Vagina (tissue), 2 donors: ENCODE measurements at regions not wholly inside any gene's neighbourhood (a gene's known extent, or its start where the extent isn't known, plus 50 kb on each side); places are given as distances from the start of the nearest gene placed in this dataset.
A peak's percentile ranks its signal among the peaks of the same experiment; 100 is the strongest.

Source experiments
- DNase-seq, 2 donors: peaks; one replicate each; pipeline ENCODE4 v3.0.0-alpha.2; 2017; ENCODE audit errors: extremely low spot score in 2 of 2
- H3K27ac ChIP-seq: fragments of 200-600 bp; sonication (generic); one replicate; pipeline ENCODE4 v1.5.1; 2019
- H3K27me3 ChIP-seq: fragments of 200-600 bp; sonication (generic); one replicate; pipeline ENCODE4 v1.5.1; 2019
- H3K36me3 ChIP-seq, 2 donors: fragments of 200-600 bp; sonication (generic); one replicate each; pipeline ENCODE4 v1.5.1; 2017 to 2019
- H3K4me1 ChIP-seq: fragments of 200-600 bp; sonication (generic); one replicate; pipeline ENCODE4 v1.5.1; 2019
- H3K4me3 ChIP-seq, 2 donors: fragments of 200-600 bp; sonication (generic); 1 replicate in 1 of 2; 2 replicates in 1 of 2; pipeline ENCODE4 v1.5.1; 2016 to 2019
- H3K9me3 ChIP-seq: fragments of 200-600 bp; sonication (generic); one replicate; pipeline ENCODE4 v1.5.1; 2019
- POLR2A ChIP-seq, 2 donors: fragments of 450-650 bp; IDR thresholded peaks; one replicate each; pipeline ENCODE4 v1.6.1; 2017; ENCODE audit warnings: antibody characterized with exemption in 2 of 2, mild to moderate bottlenecking in 2 of 2, moderate library complexity in 2 of 2
- POLR2AphosphoS5 ChIP-seq, 2 donors: sonication (generic); formaldehyde crosslinking; IDR thresholded peaks; one replicate each; pipeline ENCODE4 v1.9.0; 2017; ENCODE audit warnings: antibody characterized with exemption in 2 of 2, mild to moderate bottlenecking in 2 of 2, low read depth in 1 of 2; ENCODE audit not compliant: insufficient read depth in 1 of 2
- intact Hi-C: fragments of 100-400 bp; cut with DNase I; formaldehyde crosslinking; loops from one replicate; pipeline ENCODE4 v1.15.1; 2023
- TF ChIP-seq, protein P1 (sequence below), 3 experiments: fragments of 450-650 bp in 2 of 3; fragments of 200-600 bp in 1 of 3; sonication (generic) in 1 of 3; IDR thresholded peaks; one replicate each; pipeline ENCODE4 v1.5.1; 2017 to 2019; ENCODE audit warnings: antibody characterized with exemption in 3 of 3, mild to moderate bottlenecking in 2 of 3, moderate library complexity in 2 of 3

DNA sequence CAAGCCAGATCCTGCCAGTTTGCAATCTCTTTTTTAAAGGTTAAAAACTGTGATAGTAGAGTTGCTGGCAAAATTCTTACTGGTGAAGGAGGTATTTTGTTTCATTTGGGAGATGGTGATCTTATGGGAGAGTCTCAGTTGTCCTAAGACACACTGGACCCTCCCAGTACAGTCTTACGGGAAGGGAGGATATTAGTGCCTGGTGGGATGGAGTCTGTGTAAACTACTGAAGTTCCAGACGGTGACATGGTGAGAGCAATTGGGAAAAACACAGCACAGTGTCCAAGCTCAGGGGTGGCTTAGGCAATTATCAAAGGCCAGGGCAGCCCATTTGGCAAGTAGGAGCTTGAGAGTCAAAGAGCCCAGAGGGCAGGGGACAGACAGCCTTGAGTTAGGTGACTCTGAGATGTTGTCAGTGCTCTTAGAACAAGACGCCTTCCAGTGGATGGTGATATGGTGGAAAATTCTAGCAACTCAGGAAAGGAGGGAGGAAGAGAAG, 143.7 kb upstream of the CCDC68 start:
- TF ChIP-seq, protein P1, sequence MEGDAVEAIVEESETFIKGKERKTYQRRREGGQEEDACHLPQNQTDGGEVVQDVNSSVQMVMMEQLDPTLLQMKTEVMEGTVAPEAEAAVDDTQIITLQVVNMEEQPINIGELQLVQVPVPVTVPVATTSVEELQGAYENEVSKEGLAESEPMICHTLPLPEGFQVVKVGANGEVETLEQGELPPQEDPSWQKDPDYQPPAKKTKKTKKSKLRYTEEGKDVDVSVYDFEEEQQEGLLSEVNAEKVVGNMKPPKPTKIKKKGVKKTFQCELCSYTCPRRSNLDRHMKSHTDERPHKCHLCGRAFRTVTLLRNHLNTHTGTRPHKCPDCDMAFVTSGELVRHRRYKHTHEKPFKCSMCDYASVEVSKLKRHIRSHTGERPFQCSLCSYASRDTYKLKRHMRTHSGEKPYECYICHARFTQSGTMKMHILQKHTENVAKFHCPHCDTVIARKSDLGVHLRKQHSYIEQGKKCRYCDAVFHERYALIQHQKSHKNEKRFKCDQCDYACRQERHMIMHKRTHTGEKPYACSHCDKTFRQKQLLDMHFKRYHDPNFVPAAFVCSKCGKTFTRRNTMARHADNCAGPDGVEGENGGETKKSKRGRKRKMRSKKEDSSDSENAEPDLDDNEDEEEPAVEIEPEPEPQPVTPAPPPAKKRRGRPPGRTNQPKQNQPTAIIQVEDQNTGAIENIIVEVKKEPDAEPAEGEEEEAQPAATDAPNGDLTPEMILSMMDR (IDR thresholded peaks at IDR 0.05) = no peak
- TF ChIP-seq POLR2AphosphoS5 (IDR thresholded peaks at IDR 0.05; ENCODE audit: insufficient read depth in 1 of 2, low read depth in 1 of 2) (no peak), POLR2A (IDR thresholded peaks at IDR 0.05) (no peak)
- Histone ChIP-seq H3K9me3 (no peaks in the 10 kb centered on the region), H3K4me3 (no peak overlapping the region), H3K27ac (no peak overlapping the region), H3K4me1 (no peaks in the 10 kb centered on the region), H3K27me3 (no peaks in the 10 kb centered on the region), H3K36me3 (no peaks in the 10 kb centered on the region)
- DNase-seq = peak in 1 of 2 donors; percentile 77
- intact Hi-C loops = no loop called here

GRCh38 chr18:55102501-55102900, 143.2 kb upstream of the CCDC68 start:
- H3K4me3 ChIP-seq = no peak overlapping the region
- H3K27ac ChIP-seq = no peak overlapping the region
- no peaks in the 10 kb centered on the region for H3K4me1 ChIP-seq
- no peaks in the 10 kb centered on the region for H3K9me3 ChIP-seq
- no peaks in the 10 kb centered on the region for H3K36me3 ChIP-seq
- H3K27me3 ChIP-seq = no peaks in the 10 kb centered on the region
- intact Hi-C loops = no loop called here
- no peak for TF ChIP-seq POLR2AphosphoS5 (IDR thresholded peaks at IDR 0.05; ENCODE audit: insufficient read depth in 1 of 2, low read depth in 1 of 2)
- TF ChIP-seq POLR2A (IDR thresholded peaks at IDR 0.05) = no peak
- TF ChIP-seq, protein P1 (IDR thresholded peaks at IDR 0.05) = no peak
- peak in 1 of 2 donors; percentile 27 for DNase-seq

DNA sequence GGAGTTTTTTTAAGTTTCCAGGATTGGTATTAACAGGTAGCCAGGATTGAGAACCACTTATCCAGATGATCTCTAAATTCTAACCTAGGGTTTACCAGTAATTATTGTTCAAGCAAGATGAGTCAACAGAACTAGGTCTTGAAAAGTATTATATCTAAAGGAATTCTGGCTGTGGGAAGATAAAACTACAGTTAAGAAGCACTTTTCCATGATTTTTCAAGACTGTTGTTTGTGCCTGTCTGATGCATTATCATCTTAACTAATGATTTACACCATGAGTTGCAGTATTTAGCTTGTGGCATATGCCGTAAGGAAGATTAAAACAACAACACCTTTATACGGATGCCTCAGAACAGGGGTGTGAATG, 142.2 kb upstream of the CCDC68 start:
- DNase-seq = no peak
- no peak for TF ChIP-seq POLR2AphosphoS5 (IDR thresholded peaks at IDR 0.05; ENCODE audit: insufficient read depth in 1 of 2, low read depth in 1 of 2)
- Histone ChIP-seq H3K4me3 (no peak overlapping the region), H3K4me1 (no peaks in the 10 kb centered on the region), H3K27ac (no peak overlapping the region), H3K27me3 (no peaks in the 10 kb centered on the region), H3K36me3 (no peaks in the 10 kb centered on the region), H3K9me3 (no peaks in the 10 kb centered on the region)
- intact Hi-C loops = no loop called here

DNA sequence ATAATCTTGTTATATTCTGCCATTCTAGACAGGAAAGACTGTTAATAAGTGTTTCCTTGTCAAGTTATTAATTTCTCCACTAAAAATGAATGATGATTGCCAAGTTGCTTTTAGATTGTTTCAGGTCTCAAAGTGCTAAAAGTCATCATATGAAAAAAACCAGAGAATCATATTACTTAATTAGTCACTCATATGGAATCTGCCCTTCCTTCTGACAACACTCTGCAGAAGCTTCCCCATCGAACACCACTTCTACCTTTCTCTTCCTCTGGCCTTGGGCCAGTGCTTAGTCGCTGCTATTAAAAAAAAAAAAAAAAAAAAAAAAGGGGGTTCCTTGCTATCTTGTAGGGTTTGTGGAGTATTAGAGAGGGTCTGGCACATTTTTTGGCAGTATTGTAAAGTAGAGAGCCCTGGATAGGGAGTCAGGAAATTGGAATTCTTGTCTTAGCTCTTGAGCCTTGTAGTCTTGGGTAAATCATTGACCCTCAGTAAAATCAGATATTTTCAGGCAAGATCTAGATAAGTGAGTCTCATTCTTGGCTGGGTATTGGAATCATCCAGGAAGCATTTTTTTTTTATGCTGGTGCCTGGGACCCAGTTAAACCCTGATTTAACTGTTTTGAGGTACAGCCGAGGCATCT, 141.7 kb upstream of the CCDC68 start:
- H3K36me3 ChIP-seq = no peaks in the 10 kb centered on the region
- intact Hi-C loops = no loop called here
- DNase-seq = peak in 1 of 2 donors; percentile 5
- no peaks in the 10 kb centered on the region for H3K4me1 ChIP-seq
- H3K9me3 ChIP-seq = no peaks in the 10 kb centered on the region
- H3K27ac ChIP-seq = no peak overlapping the region
- no peak overlapping the region for H3K4me3 ChIP-seq
- H3K27me3 ChIP-seq = no peaks in the 10 kb centered on the region
- no peak for TF ChIP-seq POLR2AphosphoS5 (IDR thresholded peaks at IDR 0.05; ENCODE audit: insufficient read depth in 1 of 2, low read depth in 1 of 2)
- TF ChIP-seq, protein P1 (IDR thresholded peaks at IDR 0.05) = no peak

DNA sequence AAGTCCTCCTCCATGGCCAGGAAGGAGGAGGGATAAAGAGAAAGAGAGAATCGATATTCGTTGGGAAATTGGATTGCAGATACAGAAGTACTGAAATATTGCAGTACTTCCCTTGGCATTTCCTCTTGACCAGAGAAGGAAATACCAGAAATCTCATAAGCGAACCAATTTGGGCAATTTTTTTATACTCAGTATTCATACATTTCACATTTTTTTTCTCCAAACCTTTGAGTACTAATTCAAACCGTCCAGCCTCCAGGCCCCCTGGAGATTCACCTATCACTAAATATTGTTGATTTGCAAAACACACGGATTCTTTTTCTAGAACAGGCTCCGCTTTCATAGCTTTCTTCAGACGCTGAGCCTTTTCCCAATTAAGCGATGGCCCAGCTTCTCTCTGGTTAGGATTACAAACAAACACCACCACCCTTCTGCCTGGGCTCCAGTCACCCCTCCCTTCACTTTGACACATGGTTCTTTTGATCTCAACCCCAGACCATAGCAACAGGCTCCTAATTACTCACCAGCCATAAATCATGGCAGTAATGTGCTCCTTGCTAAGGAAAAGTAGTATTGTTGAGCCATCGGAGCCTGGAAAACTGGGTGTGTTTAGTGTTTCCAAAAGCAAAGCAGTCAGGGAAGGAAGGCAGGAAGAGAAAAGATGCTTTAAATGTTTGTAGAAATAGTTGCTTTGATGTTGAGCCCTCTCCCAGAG, 138.4 kb upstream of the CCDC68 start:
- no peaks in the 10 kb centered on the region for H3K4me1 ChIP-seq
- H3K36me3 ChIP-seq = no peaks in the 10 kb centered on the region
- DNase-seq = peak in 1 of 2 donors; percentile 54
- TF ChIP-seq POLR2AphosphoS5 (IDR thresholded peaks at IDR 0.05; ENCODE audit: insufficient read depth in 1 of 2, low read depth in 1 of 2) (no peak), POLR2A (IDR thresholded peaks at IDR 0.05) (no peak)
- TF ChIP-seq, protein P1 (IDR thresholded peaks at IDR 0.05) = no peak
- no peak overlapping the region for H3K4me3 ChIP-seq
- peak overlapping the region; percentile 2 for H3K27ac ChIP-seq
- H3K27me3 ChIP-seq = no peaks in the 10 kb centered on the region
- intact Hi-C loops = no loop called here
- no peaks in the 10 kb centered on the region for H3K9me3 ChIP-seq
